Esophagus muscularis mucosa (tissue), 4 donors: ENCODE measurements at regions not wholly inside any gene's neighbourhood (a gene's known extent, or its start where the extent isn't known, plus 50 kb on each side); places are given as distances from the start of the nearest gene placed in this dataset.
"Not testable (repeated sequence)": the region's sequence is repeated elsewhere in the genome, so short reads cannot be mapped to it uniquely, and the experiment has no call there.

ENCODE experiments used
- DNase-seq: peaks from one replicate; pipeline ENCODE4 v3.0.0-alpha.2; 2017; ENCODE audit errors: extremely low spot score
- H3K27ac ChIP-seq, 4 donors: fragments of 200-600 bp; sonication (generic); replicated peaks in 1 of 4; 1 replicate in 3 of 4; 2 replicates in 1 of 4; pipeline ENCODE4 v1.5.1; 2016 to 2019; ENCODE audit warnings: mild to moderate bottlenecking in 1 of 4
- H3K27me3 ChIP-seq, 4 donors: fragments of 200-600 bp; sonication (generic); one replicate each; pipeline versions ENCODE4 v1.5.1 to v1.6.0; 2016 to 2019
- H3K36me3 ChIP-seq, 4 donors: fragments of 200-600 bp; sonication (generic); one replicate each; pipeline ENCODE4 v1.5.1; 2016 to 2019
- H3K4me1 ChIP-seq, 4 donors: fragments of 200-600 bp; sonication (generic); one replicate each; pipeline ENCODE4 v1.5.1; 2016 to 2019
- H3K4me3 ChIP-seq, 4 donors: fragments of 200-600 bp; sonication (generic); 1 replicate in 2 of 4; 2 replicates in 2 of 4; pipeline ENCODE4 v1.5.1; 2016 to 2019; ENCODE audit warnings: mild to moderate bottlenecking in 4 of 4, moderate library complexity in 1 of 4
- H3K9me3 ChIP-seq, 4 donors: fragments of 200-600 bp; sonication (generic); 1 replicate in 3 of 4; 2 replicates in 1 of 4; pipeline ENCODE4 v1.5.1; 2016 to 2019
- CTCF ChIP-seq, 3 experiments: fragments of 200-600 bp in 2 of 3; fragments of 450-650 bp in 1 of 3; sonication (generic) in 2 of 3; IDR thresholded peaks; one replicate each; pipeline ENCODE4 v1.5.1; 2017 to 2019; ENCODE audit warnings: antibody characterized with exemption in 3 of 3, mild to moderate bottlenecking in 2 of 3, moderate library complexity in 1 of 3
- EP300 ChIP-seq: sonication (generic); formaldehyde crosslinking; IDR thresholded peaks from one replicate; pipeline ENCODE4 v1.6.1; 2017; ENCODE audit warnings: antibody characterized with exemption
- POLR2A ChIP-seq: fragments of 450-650 bp; IDR thresholded peaks from one replicate; pipeline ENCODE4 v1.6.1; 2017; ENCODE audit warnings: antibody characterized with exemption, moderate library complexity, mild to moderate bottlenecking, low read depth
- POLR2AphosphoS5 ChIP-seq, 2 donors: sonication (generic); formaldehyde crosslinking; IDR thresholded peaks; one replicate each; pipeline ENCODE4 v1.6.1; 2017; ENCODE audit warnings: antibody characterized with exemption in 2 of 2
- WGBS: methylation state at CpG from one replicate; pipeline ENCODE4 v1.1.5; 2018; 5-methylcytosine and 5-hydroxymethylcytosine counted together
- intact Hi-C: fragments of 100-400 bp; cut with DNase I; formaldehyde crosslinking; loops from one replicate; pipeline ENCODE4 v1.15.1; 2023

- no peak for DNase-seq
- intact Hi-C loops, result no loop called here
- 100% methylated on average over 3 of the region's 3 CpGs for WGBS
- Histone ChIP-seq H3K4me1 (peaks cover 11 to 20% (median 18%) of the 10 kb centered on the region in 4 donors), H3K27me3 (no peaks in the 10 kb centered on the region), H3K27ac (no peak overlapping the region), H3K9me3 (no peaks in the 10 kb centered on the region), H3K4me3 (no peak overlapping the region), H3K36me3 (no peaks in the 10 kb centered on the region)
- TF ChIP-seq EP300 (no peak), CTCF (IDR thresholded peaks at IDR 0.05) (no peak), POLR2AphosphoS5 (IDR thresholded peaks at IDR 0.05) (no peak), POLR2A (no peak)
Observed at GRCh38 chr5:154653418-154653763, 101.8 kb upstream of the LARP1 start.

GRCh38 chr5:154652746-154653417, 102.3 kb upstream of the LARP1 start:
- intact Hi-C loops, result no loop called here
- Histone ChIP-seq H3K27ac (no peak overlapping the region), H3K36me3 (no peaks in the 10 kb centered on the region), H3K4me3 (no peak overlapping the region), H3K9me3 (no peaks in the 10 kb centered on the region), H3K27me3 (no peaks in the 10 kb centered on the region), H3K4me1 (peaks cover 11 to 21% (median 18%) of the 10 kb centered on the region in 4 donors)
- no peak for DNase-seq
- whole genome bisulfite sequencing, result 34% methylated on average over 2 of the region's 5 CpGs
- no peak for TF ChIP-seq POLR2AphosphoS5 (IDR thresholded peaks at IDR 0.05)
- TF ChIP-seq POLR2A, result no peak
- no peak for TF ChIP-seq CTCF (IDR thresholded peaks at IDR 0.05)
- no peak for TF ChIP-seq EP300

GRCh38 chr5:154651795-154652194, 103.4 kb upstream of the LARP1 start:
- not testable (repeated sequence) for H3K4me3 ChIP-seq, H3K27ac ChIP-seq, H3K36me3 ChIP-seq, H3K27me3 ChIP-seq, H3K9me3 ChIP-seq, DNase-seq
- WGBS, result 93% methylated on average over 5 of the region's 5 CpGs
- intact Hi-C loops, result loop anchor here (2.0 kb wide), 1 partner anchor 161 kb away; no protein-coding TSS in a partner anchor
- peaks cover 21 to 32% (median 27%) of the 10 kb centered on the region in 4 donors for H3K4me1 ChIP-seq

GRCh38 chr5:154648706-154649105, 106.5 kb upstream of the LARP1 start:
- peaks cover 0 to 12% (median 0%) of the 10 kb centered on the region in 4 donors for H3K27me3 ChIP-seq

GRCh38 chr5:154648229-154648628, 106.9 kb upstream of the LARP1 start:
- no peaks in the 10 kb centered on the region for H3K9me3 ChIP-seq
- TF ChIP-seq POLR2AphosphoS5 (IDR thresholded peaks at IDR 0.05) (no peak), CTCF (IDR thresholded peaks at IDR 0.05) (no peak), POLR2A (no peak), EP300 (no peak)
- H3K27me3 ChIP-seq, result peaks cover 0 to 12% (median 0%) of the 10 kb centered on the region in 4 donors
- DNase-seq, result no peak
- H3K36me3 ChIP-seq, result no peaks in the 10 kb centered on the region
- no peak overlapping the region for H3K27ac ChIP-seq
- H3K4me3 ChIP-seq, result no peak overlapping the region
- peaks cover 9 to 14% (median 12%) of the 10 kb centered on the region in 4 donors for H3K4me1 ChIP-seq
- intact Hi-C loops, result no loop called here
- 92% methylated on average over 16 of the region's 16 CpGs for WGBS

More at GRCh38 chr5:154648706-154649105, 106.5 kb upstream of the LARP1 start:
- WGBS, result 91% methylated on average over 9 of the region's 9 CpGs
- no peaks in the 10 kb centered on the region for H3K9me3 ChIP-seq
- no peak overlapping the region for H3K4me3 ChIP-seq
- peaks cover 9 to 18% (median 14%) of the 10 kb centered on the region in 4 donors for H3K4me1 ChIP-seq
- H3K36me3 ChIP-seq, result no peaks in the 10 kb centered on the region
- no peak for DNase-seq
- no peak overlapping the region for H3K27ac ChIP-seq
- TF ChIP-seq CTCF (IDR thresholded peaks at IDR 0.05) (no peak), POLR2A (no peak), EP300 (no peak), POLR2AphosphoS5 (IDR thresholded peaks at IDR 0.05) (no peak)
- intact Hi-C loops, result no loop called here
